22Rv1 (cell line): ENCODE measurements at regions not wholly inside any gene's neighbourhood (a gene's known extent, or its start where the extent isn't known, plus 50 kb on each side); places are given as distances from the start of the nearest gene placed in this dataset.

Experiments used
- CTCF ChIP-seq: fragments of 450-650 bp; IDR thresholded peaks from 2 replicates; pipeline ENCODE4 v1.5.1; 2017; ENCODE audit warnings: mild to moderate bottlenecking
- ZFX ChIP-seq: fragments of 450-650 bp; IDR thresholded peaks from 2 replicates; pipeline ENCODE4 v1.6.1; 2017; ENCODE audit warnings: antibody characterized with exemption, borderline replicate concordance

- TF ChIP-seq CTCF (no peak), ZFX (no peak)
Measured at GRCh38 chr6:56863366-56863765, 91.5 kb upstream of the BEND6 start.
